Tibial nerve (tissue), 4 donors: ENCODE measurements at regions not wholly inside any gene's neighbourhood (a gene's known extent, or its start where the extent isn't known, plus 50 kb on each side); places are given as distances from the start of the nearest gene placed in this dataset. TPM values are rescaled to one million over a fixed set of nuclear protein-coding genes. Genes with fewer than 3 reads are reported as not detected.

ENCODE experiments used
- DNase-seq, 2 donors: peaks; one replicate each; pipeline ENCODE4 v3.0.0-alpha.2; 2019; ENCODE audit warnings: low spot score in 2 of 2
- H3K27ac ChIP-seq, 4 donors: fragments of 200-600 bp; sonication (generic) in 3 of 4; one replicate each; pipeline ENCODE4 v1.5.1; 2017 to 2019; ENCODE audit warnings: mild to moderate bottlenecking in 1 of 4
- H3K27me3 ChIP-seq, 2 donors: fragments of 200-600 bp; sonication (generic) in 1 of 2; one replicate each; pipeline versions ENCODE4 v1.5.1 to v1.6.0; 2017 to 2019
- H3K36me3 ChIP-seq, 3 donors: fragments of 200-600 bp; sonication (generic); one replicate each; pipeline ENCODE4 v1.5.1; 2018 to 2019
- H3K4me1 ChIP-seq, 4 donors: fragments of 200-600 bp; sonication (generic) in 3 of 4; one replicate each; pipeline ENCODE4 v1.5.1; 2017 to 2019
- H3K4me3 ChIP-seq, 4 donors: fragments of 200-600 bp; sonication (generic) in 3 of 4; one replicate each; pipeline ENCODE4 v1.5.1; 2017 to 2019; ENCODE audit warnings: mild to moderate bottlenecking in 1 of 4, moderate library complexity in 1 of 4
- H3K9me3 ChIP-seq, 4 donors: fragments of 200-600 bp; sonication (generic) in 3 of 4; one replicate each; pipeline ENCODE4 v1.5.1; 2017 to 2019
- EP300 ChIP-seq, 2 donors: sonication (generic); formaldehyde crosslinking; IDR thresholded peaks; one replicate each; pipeline ENCODE4 v1.6.1; 2017; ENCODE audit warnings: antibody characterized with exemption in 2 of 2, mild to moderate bottlenecking in 1 of 2
- POLR2A ChIP-seq, 2 donors: fragments of 450-650 bp; IDR thresholded peaks; one replicate each; pipeline ENCODE4 v1.6.1; 2017; ENCODE audit warnings: antibody characterized with exemption in 2 of 2, mild to moderate bottlenecking in 2 of 2, moderate library complexity in 2 of 2
- WGBS, 2 donors: methylation state at CpG; one replicate each; pipeline ENCODE4 v1.1.5; 2018; 5-methylcytosine and 5-hydroxymethylcytosine counted together
- small RNA-seq: library from RNA; depleted of rRNA; stranded (forward); fragments of <200 nt; gene quantifications from one replicate; pipeline ENCODE3, GENCODE V24; 2016
- TF ChIP-seq, protein P1 (sequence below), 5 experiments: fragments of 200-600 bp in 3 of 5; fragments of 450-650 bp in 2 of 5; sonication (generic) in 3 of 5; IDR thresholded peaks; one replicate each; pipeline ENCODE4 v1.5.1; 2016 to 2019; ENCODE audit warnings: antibody characterized with exemption in 5 of 5, mild to moderate bottlenecking in 3 of 5, moderate library complexity in 2 of 5

DNA sequence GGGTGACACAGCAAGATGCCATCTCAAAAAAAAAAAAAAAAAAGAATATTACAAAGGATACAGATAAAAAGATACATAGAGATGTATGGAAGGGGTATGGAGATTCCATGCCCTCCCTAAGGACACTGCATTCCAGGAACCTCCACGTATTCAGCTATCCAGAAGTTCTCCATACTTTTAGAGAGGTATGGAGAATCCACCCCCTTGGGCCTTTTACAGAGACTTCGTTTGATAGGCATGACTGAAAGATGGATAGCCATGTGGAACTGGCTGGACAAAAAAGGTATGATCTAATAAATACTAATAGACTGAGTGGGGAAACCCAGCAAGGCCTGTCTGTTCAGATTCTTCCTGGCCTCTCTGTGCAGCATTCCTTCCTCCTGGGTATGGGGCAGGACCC, 56.6 kb upstream of the DMRT1 start:
- no peaks in the 10 kb centered on the region for H3K9me3 ChIP-seq
- no peak for DNase-seq
- TF ChIP-seq EP300 (IDR thresholded peaks at IDR 0.05) (no peak), POLR2A (IDR thresholded peaks at IDR 0.05) (no peak)
- TF ChIP-seq, protein P1, sequence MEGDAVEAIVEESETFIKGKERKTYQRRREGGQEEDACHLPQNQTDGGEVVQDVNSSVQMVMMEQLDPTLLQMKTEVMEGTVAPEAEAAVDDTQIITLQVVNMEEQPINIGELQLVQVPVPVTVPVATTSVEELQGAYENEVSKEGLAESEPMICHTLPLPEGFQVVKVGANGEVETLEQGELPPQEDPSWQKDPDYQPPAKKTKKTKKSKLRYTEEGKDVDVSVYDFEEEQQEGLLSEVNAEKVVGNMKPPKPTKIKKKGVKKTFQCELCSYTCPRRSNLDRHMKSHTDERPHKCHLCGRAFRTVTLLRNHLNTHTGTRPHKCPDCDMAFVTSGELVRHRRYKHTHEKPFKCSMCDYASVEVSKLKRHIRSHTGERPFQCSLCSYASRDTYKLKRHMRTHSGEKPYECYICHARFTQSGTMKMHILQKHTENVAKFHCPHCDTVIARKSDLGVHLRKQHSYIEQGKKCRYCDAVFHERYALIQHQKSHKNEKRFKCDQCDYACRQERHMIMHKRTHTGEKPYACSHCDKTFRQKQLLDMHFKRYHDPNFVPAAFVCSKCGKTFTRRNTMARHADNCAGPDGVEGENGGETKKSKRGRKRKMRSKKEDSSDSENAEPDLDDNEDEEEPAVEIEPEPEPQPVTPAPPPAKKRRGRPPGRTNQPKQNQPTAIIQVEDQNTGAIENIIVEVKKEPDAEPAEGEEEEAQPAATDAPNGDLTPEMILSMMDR (IDR thresholded peaks at IDR 0.05), result no peak
- no peaks in the 10 kb centered on the region for H3K36me3 ChIP-seq
- no peak overlapping the region for H3K4me3 ChIP-seq
- H3K27me3 ChIP-seq, result no peaks in the 10 kb centered on the region
- no peak overlapping the region for H3K27ac ChIP-seq
- no peaks in the 10 kb centered on the region for H3K4me1 ChIP-seq
- 78 to 80% methylated on average over 2 of the region's 2 CpGs for WGBS, 2 donors

GRCh38 chr9:785997-786396, 55.5 kb upstream of the DMRT1 start:
- H3K36me3 ChIP-seq, result no peaks in the 10 kb centered on the region
- no peak overlapping the region for H3K4me3 ChIP-seq
- TF ChIP-seq POLR2A (IDR thresholded peaks at IDR 0.05) (no peak), EP300 (IDR thresholded peaks at IDR 0.05) (no peak)
- TF ChIP-seq, protein P1 (IDR thresholded peaks at IDR 0.05), result no peak
- H3K4me1 ChIP-seq, result no peaks in the 10 kb centered on the region
- H3K27me3 ChIP-seq, result no peaks in the 10 kb centered on the region
- H3K9me3 ChIP-seq, result no peaks in the 10 kb centered on the region
- H3K27ac ChIP-seq, result no peak overlapping the region
- 75 to 85% methylated on average over 5 of the region's 5 CpGs for WGBS, 2 donors
- no peak for DNase-seq

- TF ChIP-seq, protein P1 (IDR thresholded peaks at IDR 0.05), result no peak
- no peak for TF ChIP-seq POLR2A (IDR thresholded peaks at IDR 0.05)
- TF ChIP-seq EP300 (IDR thresholded peaks at IDR 0.05), result no peak
Measured at GRCh38 chr9:786405-786804, 55.1 kb upstream of the DMRT1 start.

DNA sequence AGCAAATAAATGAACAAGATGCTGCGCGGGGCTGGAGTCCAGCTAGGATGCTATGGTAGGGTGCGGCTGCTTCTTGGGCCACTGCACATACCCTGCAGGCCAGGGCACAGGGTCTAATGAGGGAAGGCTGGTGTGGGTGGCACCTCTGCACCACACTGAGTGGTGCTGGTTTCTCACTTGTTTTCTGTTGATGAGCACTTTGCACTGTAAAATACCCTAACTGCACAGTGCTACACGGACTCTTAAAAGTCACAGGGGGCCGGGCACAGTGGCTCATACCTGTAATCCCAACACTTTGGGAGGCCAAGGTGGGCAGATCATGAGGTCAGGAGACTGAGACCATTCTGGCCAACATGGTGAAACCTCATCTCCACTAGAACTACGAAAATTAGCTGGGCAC, 52.7 kb upstream of the DMRT1 start:
- H3K4me3 ChIP-seq, result no peak overlapping the region
- no peak overlapping the region for H3K27ac ChIP-seq
- H3K9me3 ChIP-seq, result peaks cover 0 to 4% (median 0%) of the 10 kb centered on the region in 4 donors
- no peak for DNase-seq
- no peaks in the 10 kb centered on the region for H3K36me3 ChIP-seq
- H3K4me1 ChIP-seq, result no peaks in the 10 kb centered on the region
- TF ChIP-seq, protein P1 (IDR thresholded peaks at IDR 0.05), result no peak
- TF ChIP-seq POLR2A (IDR thresholded peaks at IDR 0.05) (no peak), EP300 (IDR thresholded peaks at IDR 0.05) (no peak)
- 97 to 100% methylated on average over 6 of the region's 6 CpGs for WGBS, 2 donors
- no peaks in the 10 kb centered on the region for H3K27me3 ChIP-seq

More at GRCh38 chr9:786405-786804, 55.1 kb upstream of the DMRT1 start:
- no peaks in the 10 kb centered on the region for H3K9me3 ChIP-seq
- no peaks in the 10 kb centered on the region for H3K36me3 ChIP-seq
- H3K4me3 ChIP-seq, result no peak overlapping the region
- no peak for DNase-seq
- no peak overlapping the region for H3K27ac ChIP-seq
- H3K27me3 ChIP-seq, result no peaks in the 10 kb centered on the region
- WGBS, 2 donors, result 73 to 75% methylated on average over 6 of the region's 6 CpGs
- H3K4me1 ChIP-seq, result no peaks in the 10 kb centered on the region

Small RNA genes in the stretch of these regions (small RNA-seq; reads per million reads assigned to genes)
- gene AL392089.1 (not detected), gene RNU6-1327P (not detected)
